PC-9 (cell line): ENCODE measurements at regions not wholly inside any gene's neighbourhood (a gene's known extent, or its start where the extent isn't known, plus 50 kb on each side); places are given as distances from the start of the nearest gene placed in this dataset.

Source experiments
- EZH2 ChIP-seq: fragments of 200-600 bp; sonication (generic); IDR thresholded peaks from 2 replicates; pipeline ENCODE4 v1.8.0; 2017; ENCODE audit warnings: antibody characterized with exemption, low read depth
- TF ChIP-seq, protein P1 (sequence below): fragments of 200-600 bp; sonication (generic); conservative IDR thresholded peaks from 2 replicates; pipeline ENCODE4 v1.6.1; 2017; ENCODE audit warnings: mixed run types, antibody characterized with exemption, mild to moderate bottlenecking, moderate library complexity

DNA sequence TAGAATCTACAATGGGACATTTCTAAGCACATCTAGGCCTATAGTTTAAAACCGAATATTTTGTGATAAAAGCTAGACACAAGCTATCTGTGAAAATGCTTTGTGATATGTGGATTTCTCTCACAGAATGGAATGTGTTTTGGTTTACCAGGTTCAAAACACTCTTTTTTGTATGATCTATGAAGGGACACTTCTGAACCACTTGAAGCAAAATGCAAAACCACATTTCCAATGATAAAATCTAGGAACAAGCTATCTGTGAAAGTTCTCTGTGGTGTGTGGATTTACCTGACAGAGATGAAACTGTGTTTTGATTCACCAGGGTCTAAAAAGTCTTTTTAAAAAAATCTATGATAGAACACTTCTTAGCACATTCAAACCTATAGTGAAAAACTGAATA is 2192.4 kb downstream of the TP53TG3F start:
- TF ChIP-seq, protein P1, sequence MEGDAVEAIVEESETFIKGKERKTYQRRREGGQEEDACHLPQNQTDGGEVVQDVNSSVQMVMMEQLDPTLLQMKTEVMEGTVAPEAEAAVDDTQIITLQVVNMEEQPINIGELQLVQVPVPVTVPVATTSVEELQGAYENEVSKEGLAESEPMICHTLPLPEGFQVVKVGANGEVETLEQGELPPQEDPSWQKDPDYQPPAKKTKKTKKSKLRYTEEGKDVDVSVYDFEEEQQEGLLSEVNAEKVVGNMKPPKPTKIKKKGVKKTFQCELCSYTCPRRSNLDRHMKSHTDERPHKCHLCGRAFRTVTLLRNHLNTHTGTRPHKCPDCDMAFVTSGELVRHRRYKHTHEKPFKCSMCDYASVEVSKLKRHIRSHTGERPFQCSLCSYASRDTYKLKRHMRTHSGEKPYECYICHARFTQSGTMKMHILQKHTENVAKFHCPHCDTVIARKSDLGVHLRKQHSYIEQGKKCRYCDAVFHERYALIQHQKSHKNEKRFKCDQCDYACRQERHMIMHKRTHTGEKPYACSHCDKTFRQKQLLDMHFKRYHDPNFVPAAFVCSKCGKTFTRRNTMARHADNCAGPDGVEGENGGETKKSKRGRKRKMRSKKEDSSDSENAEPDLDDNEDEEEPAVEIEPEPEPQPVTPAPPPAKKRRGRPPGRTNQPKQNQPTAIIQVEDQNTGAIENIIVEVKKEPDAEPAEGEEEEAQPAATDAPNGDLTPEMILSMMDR = no peak
- TF ChIP-seq EZH2 = no peak
